Activated CD8-positive, alpha-beta memory T cell treated with anti-CD3 and anti-CD28 coated beads, Interleukin-2, amount 50 U/mL, for 24 hours (primary cell): ENCODE measurements at regions not wholly inside any gene's neighbourhood (a gene's known extent, or its start where the extent isn't known, plus 50 kb on each side); places are given as distances from the start of the nearest gene placed in this dataset.

ENCODE experiments used
- DNase-seq: peaks from one replicate; pipeline ENCODE4 v3.0.0-alpha.2; 2020; ENCODE audit errors: extremely low read depth

DNA sequence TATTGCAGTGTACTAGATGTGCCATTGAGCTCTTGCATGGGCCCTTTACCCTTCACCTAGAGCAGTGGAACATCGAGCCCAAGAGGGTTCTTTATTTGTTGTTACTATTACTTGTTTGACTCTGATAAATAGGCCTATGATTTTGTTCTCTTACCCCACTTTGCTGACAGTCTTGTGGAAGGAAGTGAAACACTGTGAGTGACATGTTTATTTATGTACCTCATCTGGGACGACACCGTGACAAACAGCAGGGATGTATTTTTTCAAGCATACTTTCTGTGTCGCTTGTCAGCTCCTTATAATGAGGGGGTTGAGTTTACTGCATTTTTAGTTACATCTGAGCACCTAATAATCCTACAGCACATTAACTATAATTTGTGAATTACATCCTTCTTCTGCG, 1010.3 kb upstream of the TENM4 start:
- no peak for DNase-seq

DNA sequence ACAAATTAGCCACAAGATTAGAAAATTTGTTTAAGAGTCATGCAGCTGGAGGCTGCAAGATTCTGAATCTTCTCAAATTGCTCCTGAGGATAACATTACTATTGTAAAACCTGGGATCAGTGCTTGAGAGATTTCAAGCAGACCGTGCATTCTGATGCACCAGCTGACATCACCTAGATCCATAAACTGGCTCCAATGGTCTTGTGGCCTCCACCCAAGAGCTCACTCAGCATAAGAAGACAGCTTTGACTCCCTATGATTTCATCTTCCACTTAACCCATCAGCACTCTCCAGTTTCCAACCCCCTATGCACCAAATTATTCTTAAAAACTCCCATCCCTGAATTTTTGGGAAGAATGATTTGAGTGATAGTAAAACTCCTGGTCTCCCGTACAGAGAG, 1007.9 kb upstream of the TENM4 start:
- DNase-seq = no peak

- DNase-seq = no peak
These were observed 1002.3 kb upstream of the TENM4 start for GRCh38 chr11:80443177-80443576.

- DNase-seq = no peak
These were observed 1001.0 kb upstream of the TENM4 start for GRCh38 chr11:80441821-80442220.

- DNase-seq = no peak
These were observed 1000.0 kb upstream of the TENM4 start for GRCh38 chr11:80440835-80441234.

DNA sequence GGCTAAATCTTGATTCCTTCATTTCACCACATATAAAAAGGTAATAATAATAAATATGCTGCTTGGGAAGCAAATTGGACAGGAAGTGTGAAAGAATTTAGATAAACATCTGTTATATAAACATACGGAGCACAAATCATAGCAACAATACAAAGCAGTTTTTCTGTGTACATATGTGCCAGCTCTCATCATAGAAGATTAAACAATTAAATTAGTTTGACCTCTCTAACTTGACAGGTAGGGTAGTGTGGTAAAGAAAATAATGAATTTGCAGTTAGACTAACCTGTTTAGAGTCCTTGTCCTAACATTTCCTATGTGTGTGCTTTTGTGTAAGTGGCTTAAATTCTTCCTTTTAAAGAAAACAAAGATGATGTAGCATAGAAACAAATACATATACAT, 995.7 kb upstream of the TENM4 start:
- no peak for DNase-seq

- no peak for DNase-seq
These were observed 994.5 kb upstream of the TENM4 start for GRCh38 chr11:80435345-80435744.

DNA sequence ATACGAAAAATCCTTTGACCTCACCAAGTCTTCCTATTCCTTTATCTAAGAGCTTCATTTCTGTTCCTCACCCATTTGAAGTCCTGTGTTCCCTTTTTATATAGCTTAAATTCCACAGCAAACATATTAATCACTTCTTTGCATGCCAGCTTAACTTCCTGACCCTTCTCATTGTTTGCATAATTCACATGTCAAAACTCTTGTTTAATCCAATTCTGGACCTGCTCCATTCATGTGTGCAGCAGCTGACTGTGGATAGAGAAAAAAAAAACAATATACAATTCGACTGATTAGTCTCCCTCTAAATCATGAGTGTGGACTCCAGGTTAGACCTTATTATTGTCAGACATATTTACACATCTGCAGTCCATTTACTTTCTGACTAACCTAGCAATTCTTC, 991.2 kb upstream of the TENM4 start:
- DNase-seq = no peak

DNA sequence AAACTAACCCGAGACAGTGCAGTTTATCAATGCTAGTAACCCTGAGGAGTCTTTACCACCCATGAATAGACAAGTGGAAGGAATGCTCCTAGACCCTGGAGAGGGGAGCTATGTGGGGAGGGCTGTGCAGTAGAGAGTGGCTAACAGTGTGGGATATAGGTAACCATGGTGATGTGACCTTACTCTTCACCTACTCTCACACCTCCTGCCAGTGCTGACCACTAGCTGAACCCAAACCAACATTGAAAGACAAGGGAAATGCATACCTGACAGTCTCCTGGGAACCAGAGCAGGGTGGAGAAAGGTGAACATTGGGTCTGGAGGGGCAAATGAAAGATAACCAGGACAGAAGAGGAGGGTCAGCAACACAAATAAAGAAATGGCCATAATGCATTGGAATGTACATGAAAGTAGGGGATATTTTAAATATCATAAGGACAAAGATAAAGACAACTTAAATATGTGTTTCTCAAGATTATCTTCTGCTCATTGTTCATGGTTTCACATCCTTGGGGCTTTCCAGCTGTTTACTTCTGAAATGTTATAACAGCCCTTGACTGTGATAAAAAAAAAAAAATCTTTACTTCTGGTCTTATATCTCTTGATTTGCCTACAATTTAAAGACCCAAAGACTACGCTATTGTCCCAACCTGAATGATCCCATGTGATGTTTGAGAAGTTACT, 983.3 kb upstream of the TENM4 start:
- DNase-seq = no peak

DNA sequence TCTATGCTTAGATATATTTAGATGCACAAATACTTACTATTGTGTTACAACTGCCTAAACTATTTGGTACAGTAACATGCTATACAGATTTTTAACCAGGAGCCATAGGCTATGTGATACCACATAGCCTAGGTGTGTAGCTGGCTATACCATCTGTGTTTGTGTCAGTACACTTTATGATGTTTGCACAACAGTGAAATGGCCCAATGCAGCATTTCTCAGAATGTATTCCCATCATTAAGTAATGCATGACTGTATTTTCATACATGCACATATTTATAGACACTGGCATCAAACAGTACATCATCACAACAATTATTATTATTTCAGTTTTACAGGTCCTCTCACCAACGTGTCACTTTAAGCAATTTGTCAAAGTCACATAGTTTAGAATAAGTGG, 979.5 kb upstream of the TENM4 start:
- DNase-seq = no peak

GRCh38 chr11:80417681-80418080, 976.9 kb upstream of the TENM4 start:
- DNase-seq = no peak

DNA sequence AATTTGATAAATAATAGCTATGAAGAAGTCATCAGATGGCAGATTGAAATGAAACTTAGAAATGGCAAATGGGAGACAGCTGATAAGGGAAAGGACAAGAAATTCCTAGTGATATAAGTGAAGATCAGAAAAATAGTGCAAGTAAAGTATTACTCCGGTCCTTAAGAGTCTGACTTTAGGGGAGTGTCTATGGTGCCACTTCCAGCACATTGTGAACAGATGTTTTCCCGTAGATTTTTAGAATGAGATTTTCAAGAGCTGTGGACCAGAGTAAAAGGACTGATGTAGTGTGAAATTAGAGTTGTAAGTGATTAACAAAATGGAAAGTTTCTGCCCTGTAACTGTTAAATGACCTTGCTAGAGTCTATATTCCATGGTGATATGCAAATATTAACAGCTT, 974.8 kb upstream of the TENM4 start:
- DNase-seq = no peak

GRCh38 chr11:80414181-80415165, 973.6 kb upstream of the TENM4 start:
- no peak for DNase-seq

DNA sequence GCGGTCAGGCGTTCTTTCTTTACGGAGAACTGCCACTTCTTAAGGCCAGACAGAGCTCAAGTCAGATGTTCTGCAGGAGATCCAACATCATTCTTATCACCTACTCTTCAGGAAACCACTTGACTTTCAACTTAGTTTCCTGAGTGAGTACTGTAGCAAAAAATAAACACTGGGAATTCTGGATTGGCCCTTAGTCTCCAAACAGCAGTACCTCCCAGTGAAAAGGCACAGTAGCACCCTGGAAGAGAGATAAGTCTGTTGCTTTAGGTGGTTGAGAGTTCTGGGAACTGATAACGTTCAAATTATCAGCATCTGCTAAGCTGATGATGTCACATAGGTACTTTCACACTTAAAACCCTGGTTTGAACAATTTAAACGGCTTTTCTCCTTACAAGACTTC, 971.8 kb upstream of the TENM4 start:
- DNase-seq = no peak

GRCh38 chr11:80393210-80393609, 952.4 kb upstream of the TENM4 start:
- no peak for DNase-seq

DNA sequence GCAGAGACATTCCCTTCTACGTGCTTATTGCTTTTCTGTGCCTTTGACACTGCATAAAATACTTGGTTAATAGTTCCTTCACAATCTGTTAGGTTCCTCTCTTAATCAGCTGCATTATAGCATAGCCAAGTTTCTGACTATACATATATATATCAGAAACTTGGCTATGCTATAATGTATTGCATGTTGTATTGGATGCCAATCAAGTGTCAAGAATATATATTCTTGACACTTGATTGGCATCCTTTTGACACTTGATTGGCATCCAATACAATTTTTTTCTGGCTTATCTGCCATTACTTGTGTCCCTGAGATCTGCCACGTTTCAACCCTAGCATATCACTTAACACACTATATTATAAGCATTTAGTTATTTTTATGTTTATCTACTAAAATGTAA, 949.7 kb upstream of the TENM4 start:
- no peak for DNase-seq

DNA sequence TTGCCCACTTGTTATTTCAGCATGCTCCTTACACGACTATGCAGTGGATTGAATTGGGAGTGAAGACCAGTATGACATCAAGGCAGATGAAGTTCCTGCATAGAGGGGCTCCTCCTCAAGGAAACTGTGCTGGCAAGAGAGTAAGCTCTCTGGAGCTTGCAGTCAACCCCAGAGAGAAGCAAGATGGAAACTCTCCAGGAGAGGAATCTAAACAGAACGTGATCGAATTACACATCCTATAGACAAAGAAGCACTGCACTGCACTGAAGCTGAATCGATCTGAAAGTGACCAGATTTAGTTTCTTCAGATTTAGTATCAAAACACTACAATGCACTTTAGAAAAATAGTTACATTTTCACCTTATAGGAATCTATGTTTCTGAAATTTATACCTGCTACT, 947.7 kb upstream of the TENM4 start:
- no peak for DNase-seq

DNA sequence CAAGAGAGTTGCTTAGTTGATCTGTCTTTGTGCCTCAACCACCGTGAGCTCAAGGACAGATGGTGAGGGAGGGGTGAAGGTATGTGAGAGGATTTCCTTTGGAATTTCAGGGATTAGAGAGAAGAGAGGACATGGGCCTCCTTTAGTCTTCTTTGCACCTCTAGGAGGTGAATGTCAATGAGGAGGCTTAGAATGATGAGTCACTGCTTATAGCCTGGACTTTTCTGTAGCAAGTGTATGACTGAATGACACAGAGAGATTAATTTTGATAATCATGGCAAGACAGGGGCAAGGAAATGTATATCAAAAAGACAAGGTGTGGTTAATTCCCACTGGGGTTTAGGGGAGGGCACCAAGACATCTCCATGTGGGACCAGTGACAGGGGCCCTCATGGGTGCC, 947.3 kb upstream of the TENM4 start:
- DNase-seq = no peak

- DNase-seq = no peak
These were observed 942.8 kb upstream of the TENM4 start for GRCh38 chr11:80383655-80384054.

GRCh38 chr11:80379620-80380278, 938.9 kb upstream of the TENM4 start:
- DNase-seq = no peak

DNA sequence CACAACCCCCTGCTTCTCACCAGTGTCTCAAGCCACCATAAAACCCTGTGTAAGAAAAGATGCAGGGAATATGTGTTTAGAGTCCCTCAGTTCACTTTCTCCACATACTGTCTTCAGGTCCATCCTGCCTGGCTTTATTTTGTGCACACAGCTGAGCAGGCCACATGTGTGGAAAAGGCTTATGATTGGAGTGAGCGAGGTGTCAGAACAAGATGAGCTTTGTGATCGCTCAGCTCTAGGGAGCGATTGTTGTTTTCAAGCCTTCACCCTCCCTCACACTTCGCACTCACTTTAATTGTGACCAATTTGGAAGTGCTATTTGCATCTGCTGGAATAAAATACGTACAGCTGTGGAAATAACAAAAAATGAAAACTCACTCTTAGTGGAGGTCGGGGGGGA, 931.1 kb upstream of the TENM4 start:
- no peak for DNase-seq

DNA sequence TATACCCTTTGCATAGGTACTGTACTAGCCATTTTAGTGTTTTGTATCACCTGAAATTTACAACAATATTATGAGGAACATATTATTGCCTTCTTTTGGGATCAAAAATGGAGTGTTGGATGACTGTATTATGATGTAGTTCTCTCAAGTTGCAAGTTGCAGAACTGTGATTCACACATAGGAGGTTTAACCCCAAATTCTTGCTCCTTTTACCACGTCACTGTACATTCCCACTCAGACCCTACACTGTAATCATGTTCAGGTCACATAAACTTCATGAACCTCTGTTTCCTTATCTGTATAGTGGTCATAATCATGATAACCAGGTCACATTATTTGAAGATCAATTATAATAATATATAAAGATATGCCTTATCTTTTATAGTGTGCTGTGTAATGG, 925.1 kb upstream of the TENM4 start:
- no peak for DNase-seq
